H9 (cell line): ENCODE measurements at regions not wholly inside any gene's neighbourhood (a gene's known extent, or its start where the extent isn't known, plus 50 kb on each side); places are given as distances from the start of the nearest gene placed in this dataset.

Source experiments
- DNase-seq: peaks from one replicate; pipeline ENCODE4 v3.0.0-alpha.2; 2017
- H2AFZ ChIP-seq: one replicate; pipeline ENCODE4 v1.6.1; 2013; ENCODE audit warnings: mild to moderate bottlenecking, low read length, control low read depth, moderate library complexity
- H2AK5ac ChIP-seq: 2 replicates; pipeline ENCODE4 v1.6.1; 2013; ENCODE audit warnings: low read length, control low read depth, mixed read lengths; ENCODE audit not compliant: insufficient read length
- H2BK120ac ChIP-seq: one replicate; pipeline ENCODE4 v1.6.1; 2013; ENCODE audit warnings: low read depth, mild to moderate bottlenecking, low read length, control low read depth, inconsistent platforms; ENCODE audit not compliant: poor library complexity, severe bottlenecking
- H2BK12ac ChIP-seq: 2 replicates; pipeline ENCODE4 v1.6.1; 2013; ENCODE audit warnings: low read length, control low read depth, mixed read lengths, low read depth; ENCODE audit not compliant: insufficient read length
- H2BK15ac ChIP-seq: 2 replicates; pipeline ENCODE4 v1.6.1; 2013; ENCODE audit warnings: low read depth, low read length, control low read depth
- H2BK20ac ChIP-seq: one replicate; pipeline ENCODE4 v1.6.1; 2013; ENCODE audit warnings: low read depth, mild to moderate bottlenecking, low read length, control low read depth, inconsistent platforms; ENCODE audit not compliant: poor library complexity, severe bottlenecking
- H2BK5ac ChIP-seq: 2 replicates; pipeline ENCODE4 v1.6.1; 2013; ENCODE audit warnings: low read length, control low read depth, mixed read lengths; ENCODE audit not compliant: insufficient read length
- H3K14ac ChIP-seq: 2 replicates; pipeline ENCODE4 v1.6.1; 2013; ENCODE audit warnings: low read length, control low read depth; ENCODE audit not compliant: insufficient read depth
- H3K18ac ChIP-seq: 2 replicates; pipeline ENCODE4 v1.6.1; 2013; ENCODE audit warnings: low read depth, mild to moderate bottlenecking, mixed read lengths, low read length, control low read depth; ENCODE audit not compliant: insufficient read length
- H3K23ac ChIP-seq: 2 replicates; pipeline ENCODE4 v1.6.1; 2013; ENCODE audit warnings: low read length, control low read depth, mixed read lengths, low read depth; ENCODE audit not compliant: insufficient read length
- H3K23me2 ChIP-seq: 2 replicates; pipeline ENCODE4 v1.6.1; 2013; ENCODE audit warnings: low read depth, mild to moderate bottlenecking, mixed read lengths, low read length, control low read depth; ENCODE audit not compliant: insufficient read length, poor library complexity, severe bottlenecking
- H3K27ac ChIP-seq: 2 replicates; pipeline ENCODE4 v1.5.1; 2013; ENCODE audit warnings: low read length, control low read depth, mixed read lengths, low read depth; ENCODE audit not compliant: insufficient read length
- H3K27me3 ChIP-seq: 2 replicates; pipeline ENCODE4 v1.6.1; 2013; ENCODE audit warnings: low read length, control low read depth, inconsistent platforms; ENCODE audit not compliant: insufficient read depth
- H3K4ac ChIP-seq: 2 replicates; pipeline ENCODE4 v1.6.1; 2013; ENCODE audit warnings: low read depth, mild to moderate bottlenecking, control low read depth, inconsistent platforms, low read length, moderate library complexity
- H3K4me1 ChIP-seq: 2 replicates; pipeline ENCODE4 v1.6.1; 2013; ENCODE audit warnings: low read length, control low read depth, inconsistent platforms; ENCODE audit not compliant: insufficient read depth
- H3K4me2 ChIP-seq: 2 replicates; pipeline ENCODE4 v1.6.1; 2013; ENCODE audit warnings: low read length, control low read depth, mixed read lengths; ENCODE audit not compliant: insufficient read length, insufficient read depth
- H3K56ac ChIP-seq: 2 replicates; pipeline ENCODE4 v1.6.1; 2013; ENCODE audit warnings: low read depth, mild to moderate bottlenecking, mixed read lengths, low read length, control low read depth; ENCODE audit not compliant: insufficient read length
- H3K79me1 ChIP-seq: 2 replicates; pipeline ENCODE4 v1.6.1; 2013; ENCODE audit warnings: low read depth, mild to moderate bottlenecking, moderate library complexity, low read length, control low read depth, inconsistent platforms; ENCODE audit not compliant: insufficient read depth, poor library complexity, severe bottlenecking
- H3K79me2 ChIP-seq: 2 replicates; pipeline ENCODE4 v1.6.1; 2013; ENCODE audit warnings: low read length, control low read depth, inconsistent platforms; ENCODE audit not compliant: insufficient read depth
- H3K9ac ChIP-seq: 2 replicates; pipeline ENCODE4 v1.6.1; 2013; ENCODE audit warnings: low read length, control low read depth, mixed read lengths; ENCODE audit not compliant: insufficient read length; ENCODE audit errors: extremely low read depth
- H3K9me3 ChIP-seq: one replicate; pipeline ENCODE4 v1.6.1; 2013; ENCODE audit warnings: low read depth, low read length, inconsistent platforms; ENCODE audit not compliant: control insufficient read depth
- H3T11ph ChIP-seq: one replicate; pipeline ENCODE4 v1.6.1; 2013; ENCODE audit warnings: mild to moderate bottlenecking, low read length, control low read depth, inconsistent platforms
- H4K20me1 ChIP-seq: one replicate; pipeline ENCODE4 v1.6.1; 2013; ENCODE audit not compliant: control insufficient read depth, insufficient read length, insufficient read depth
- H4K5ac ChIP-seq: 2 replicates; pipeline ENCODE4 v1.6.1; 2013; ENCODE audit warnings: low read depth, mild to moderate bottlenecking, mixed read lengths, low read length, control low read depth; ENCODE audit not compliant: insufficient read length
- H4K8ac ChIP-seq: replicated peaks from 2 replicates; pipeline ENCODE4 v1.6.1; 2013; ENCODE audit warnings: low read length, control low read depth, mixed read lengths, low read depth; ENCODE audit not compliant: insufficient read length
- H4K91ac ChIP-seq: 2 replicates; pipeline ENCODE4 v1.6.1; 2013; ENCODE audit warnings: low read depth, mild to moderate bottlenecking, moderate library complexity, mixed read lengths, low read length, control low read depth; ENCODE audit not compliant: insufficient read length
- H3K27ac Mint-ChIP-seq, 3 experiments: 2 replicates in 2 of 3; 3 replicates in 1 of 3; pipeline ENCODE4 v1.8.0; 2020 to 2021; ENCODE audit warnings: mixed read lengths in 3 of 3, mild to moderate bottlenecking in 1 of 3, moderate library complexity in 1 of 3
- H3K27me3 Mint-ChIP-seq: 2 replicates; pipeline ENCODE4 v1.8.0; 2021; ENCODE audit warnings: low read depth, mild to moderate bottlenecking, moderate library complexity, mixed read lengths
- H3K36me3 Mint-ChIP-seq, 3 experiments: 2 replicates in 2 of 3; 3 replicates in 1 of 3; pipeline ENCODE4 v1.8.0; 2020 to 2021; ENCODE audit warnings: low read depth in 3 of 3, mixed read lengths in 3 of 3; ENCODE audit not compliant: insufficient read depth in 1 of 3
- H3K4me1 Mint-ChIP-seq, 2 experiments: 2 replicates each; pipeline ENCODE4 v1.8.0; 2020; ENCODE audit warnings: mixed read lengths in 2 of 2
- H3K4me3 Mint-ChIP-seq, 2 experiments: 2 replicates in 1 of 2; 3 replicates in 1 of 2; pipeline ENCODE4 v1.8.0; 2020 to 2021; ENCODE audit warnings: mild to moderate bottlenecking in 2 of 2, mixed read lengths in 2 of 2, moderate library complexity in 1 of 2
- H3K9me3 Mint-ChIP-seq, 2 experiments: 2 replicates in 1 of 2; 3 replicates in 1 of 2; pipeline ENCODE4 v1.8.0; 2020; ENCODE audit warnings: mild to moderate bottlenecking in 2 of 2, mixed read lengths in 2 of 2, moderate library complexity in 1 of 2
- WGBS: extraction: QIAGEN DNeasy Blood & Tissue Kit; methylation state at CpG from one replicate; pipeline ENCODE4 v1.1.7; 2013; ENCODE audit warnings: missing lambda C conversion rate, low lambda C conversion rate, mixed read lengths; ENCODE audit not compliant: insufficient read length; ENCODE audit errors: extremely low coverage; 5-methylcytosine and 5-hydroxymethylcytosine counted together
- TF ChIP-seq, protein P1 (sequence below): fragments of 200-600 bp; sonication (generic); conservative IDR thresholded peaks from 3 replicates; pipeline ENCODE4 v1.8.0; 2021; ENCODE audit warnings: antibody characterized with exemption, mild to moderate bottlenecking

DNA sequence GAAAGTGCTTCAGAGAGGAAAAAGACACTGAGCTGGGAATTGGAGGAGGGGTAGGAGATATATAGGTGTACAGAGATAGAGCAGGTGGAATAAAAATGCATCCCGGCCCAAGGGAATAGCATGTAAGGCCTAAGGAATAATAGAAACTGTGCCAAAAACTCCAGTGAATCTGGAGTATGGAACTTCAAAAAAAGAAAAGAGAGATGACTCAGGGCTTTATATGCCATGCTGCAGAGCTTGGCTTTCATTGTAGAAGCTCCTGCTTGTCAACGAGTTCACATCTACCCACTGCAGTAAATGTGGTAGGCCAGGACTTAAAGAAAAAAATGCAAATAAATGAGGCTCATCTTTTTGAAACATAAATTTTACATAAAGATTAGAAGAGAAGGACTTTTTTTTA, 131.8 kb downstream of the MREG start:
- H3K56ac ChIP-seq = no peak overlapping the region
- no peaks in the 10 kb centered on the region for H4K20me1 ChIP-seq
- H3K4ac ChIP-seq = no peak overlapping the region
- no peak overlapping the region for H3K18ac ChIP-seq
- no peaks in the 10 kb centered on the region for H3K9me3 ChIP-seq
- H3K79me1 ChIP-seq = no peaks in the 10 kb centered on the region
- no peak overlapping the region for H2AK5ac ChIP-seq
- 0 out of 2 replicates have a peak, but pooled peaks cover 2% of the 10 kb centered on the region for H3K27me3 Mint-ChIP-seq
- TF ChIP-seq, protein P1, sequence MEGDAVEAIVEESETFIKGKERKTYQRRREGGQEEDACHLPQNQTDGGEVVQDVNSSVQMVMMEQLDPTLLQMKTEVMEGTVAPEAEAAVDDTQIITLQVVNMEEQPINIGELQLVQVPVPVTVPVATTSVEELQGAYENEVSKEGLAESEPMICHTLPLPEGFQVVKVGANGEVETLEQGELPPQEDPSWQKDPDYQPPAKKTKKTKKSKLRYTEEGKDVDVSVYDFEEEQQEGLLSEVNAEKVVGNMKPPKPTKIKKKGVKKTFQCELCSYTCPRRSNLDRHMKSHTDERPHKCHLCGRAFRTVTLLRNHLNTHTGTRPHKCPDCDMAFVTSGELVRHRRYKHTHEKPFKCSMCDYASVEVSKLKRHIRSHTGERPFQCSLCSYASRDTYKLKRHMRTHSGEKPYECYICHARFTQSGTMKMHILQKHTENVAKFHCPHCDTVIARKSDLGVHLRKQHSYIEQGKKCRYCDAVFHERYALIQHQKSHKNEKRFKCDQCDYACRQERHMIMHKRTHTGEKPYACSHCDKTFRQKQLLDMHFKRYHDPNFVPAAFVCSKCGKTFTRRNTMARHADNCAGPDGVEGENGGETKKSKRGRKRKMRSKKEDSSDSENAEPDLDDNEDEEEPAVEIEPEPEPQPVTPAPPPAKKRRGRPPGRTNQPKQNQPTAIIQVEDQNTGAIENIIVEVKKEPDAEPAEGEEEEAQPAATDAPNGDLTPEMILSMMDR = no peak
- H3K27ac Mint-ChIP-seq = no peak overlapping the region
- no peak overlapping the region for H2BK15ac ChIP-seq
- no peak overlapping the region for H2BK20ac ChIP-seq
- no peak overlapping the region for H3K4me3 Mint-ChIP-seq
- H3K36me3 Mint-ChIP-seq = peaks cover 0 to 2% (median 0%) of the 10 kb centered on the region in 3 experiments; a peak in 2 of 7 replicates
- no peak for DNase-seq
- peaks cover 0 to 5% of the 10 kb centered on the region in 2 experiments; a peak in 3 of 5 replicates for H3K9me3 Mint-ChIP-seq
- no peak overlapping the region for H3K9ac ChIP-seq
- H3K14ac ChIP-seq = no peak overlapping the region
- no peak overlapping the region for H2BK12ac ChIP-seq
- H3T11ph ChIP-seq = no peak overlapping the region
- H3K4me1 Mint-ChIP-seq = peaks cover 0 to 11% of the 10 kb centered on the region in 2 experiments; a peak in 1 of 4 replicates
- H3K23ac ChIP-seq = no peak overlapping the region
- H3K4me2 ChIP-seq = no peak overlapping the region
- no peak overlapping the region for H4K5ac ChIP-seq
- H4K8ac ChIP-seq = no peak overlapping the region
- no peaks in the 10 kb centered on the region for H3K27me3 ChIP-seq
- no peak overlapping the region for H3K27ac ChIP-seq
- no peaks in the 10 kb centered on the region for H3K79me2 ChIP-seq
- H4K91ac ChIP-seq = no peak overlapping the region
- H3K23me2 ChIP-seq = no peaks in the 10 kb centered on the region
- H2BK5ac ChIP-seq = no peak overlapping the region
- no peak overlapping the region for H2BK120ac ChIP-seq
- H2AFZ ChIP-seq = no peak overlapping the region
- no CpG with 5 or more reads among the region's 2 CpGs for WGBS
- H3K4me1 ChIP-seq = no peaks in the 10 kb centered on the region
